ENCODE measurements at regions not wholly inside any gene's neighbourhood (a gene's known extent, or its start where the extent isn't known, plus 50 kb on each side); places are given as distances from the start of the nearest gene placed in this dataset.

DNA sequence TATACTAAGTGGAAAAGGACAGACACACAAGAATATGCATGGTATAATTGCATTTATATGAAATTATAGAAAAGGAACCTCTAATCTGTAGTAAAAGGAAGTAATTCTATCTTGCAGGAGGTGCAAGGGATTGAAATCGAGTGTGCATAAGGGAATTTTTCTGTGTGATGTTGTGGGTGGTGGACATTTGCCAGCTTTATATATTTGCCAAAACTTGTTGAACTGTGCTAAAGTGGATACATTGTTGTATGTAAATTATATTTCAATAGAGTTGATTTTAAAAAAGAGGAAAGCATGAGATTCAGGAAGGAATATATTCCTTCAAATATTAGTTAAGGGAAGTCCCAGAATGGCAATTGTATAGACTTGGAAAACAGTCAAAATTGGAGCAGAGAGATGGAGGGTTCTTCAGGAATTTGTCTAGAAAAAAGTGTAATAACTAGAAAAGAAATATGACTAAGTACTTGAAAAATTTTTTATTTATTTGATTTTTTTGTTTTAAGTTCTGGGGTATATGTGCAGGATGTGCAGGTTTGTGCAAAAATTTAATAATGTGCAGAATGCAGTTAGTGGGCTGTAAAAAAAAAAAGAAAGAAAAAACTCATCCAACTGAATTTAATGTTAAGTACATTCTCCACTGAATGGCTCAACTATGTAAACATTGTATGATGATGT lies 96.1 kb downstream of the ARL4A start:
- DNase-seq (ENCODE audit: low spot score): no peak

DNA sequence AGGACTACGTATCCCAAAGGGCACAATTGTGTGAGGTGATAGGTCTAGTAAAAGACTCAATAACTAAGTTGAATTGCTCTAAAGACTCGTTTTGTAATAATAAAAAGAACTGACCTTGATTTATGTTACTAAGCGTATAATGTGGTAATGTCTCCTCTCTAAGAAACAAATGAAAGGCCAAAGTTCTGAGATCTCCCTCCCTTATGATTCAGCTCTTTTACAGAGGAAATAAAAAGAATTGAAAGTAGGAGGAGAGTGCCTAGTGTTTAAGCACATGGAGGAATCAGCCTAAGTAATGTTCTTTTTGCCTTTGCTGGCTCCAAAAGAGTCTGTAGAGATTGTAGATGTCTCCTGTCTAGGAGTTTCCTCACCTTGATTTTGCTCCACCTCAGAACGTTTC lies 98.0 kb downstream of the ARL4A start:
- no peak for DNase-seq (ENCODE audit: low spot score)

DNA sequence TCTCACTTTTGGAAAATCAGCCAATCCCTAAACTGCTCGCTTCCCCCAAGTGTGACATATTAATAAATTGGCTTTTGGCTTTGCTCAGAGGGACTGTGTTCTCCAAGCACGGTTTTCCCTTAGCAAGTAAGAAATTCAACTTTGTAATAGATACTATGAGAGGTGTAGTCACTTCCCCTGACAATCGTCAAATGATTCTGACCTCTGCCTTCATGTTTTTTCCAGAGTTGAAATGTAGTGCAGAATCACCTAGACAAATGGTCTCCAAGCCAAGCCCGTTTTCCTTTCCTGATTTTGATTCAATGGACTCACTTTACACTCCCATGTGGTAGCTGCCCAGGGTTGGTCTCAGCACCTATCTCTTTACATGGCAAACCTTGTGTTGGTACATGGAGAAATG lies 99.1 kb downstream of the ARL4A start:
- DNase-seq (ENCODE audit: low spot score): no peak

DNA sequence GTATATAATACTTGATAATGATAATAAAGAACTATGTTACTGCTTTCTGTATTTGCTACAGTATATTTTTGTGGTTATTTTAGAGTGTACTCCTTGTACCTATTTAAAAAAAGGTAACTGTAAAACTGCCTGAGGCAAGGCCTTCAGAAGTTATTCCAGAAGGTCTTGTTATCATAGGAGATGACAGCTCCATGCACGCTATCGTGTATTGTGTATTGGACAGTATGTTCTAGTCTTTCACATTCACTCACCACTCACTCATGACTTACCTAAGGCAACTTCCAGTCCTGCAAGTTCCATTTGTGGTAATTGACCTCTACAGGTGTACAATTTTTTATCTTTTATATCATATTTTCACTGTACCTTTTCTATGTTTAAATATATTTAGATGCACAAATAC lies 100.7 kb downstream of the ARL4A start:
- DNase-seq (ENCODE audit: low spot score): no peak

DNA sequence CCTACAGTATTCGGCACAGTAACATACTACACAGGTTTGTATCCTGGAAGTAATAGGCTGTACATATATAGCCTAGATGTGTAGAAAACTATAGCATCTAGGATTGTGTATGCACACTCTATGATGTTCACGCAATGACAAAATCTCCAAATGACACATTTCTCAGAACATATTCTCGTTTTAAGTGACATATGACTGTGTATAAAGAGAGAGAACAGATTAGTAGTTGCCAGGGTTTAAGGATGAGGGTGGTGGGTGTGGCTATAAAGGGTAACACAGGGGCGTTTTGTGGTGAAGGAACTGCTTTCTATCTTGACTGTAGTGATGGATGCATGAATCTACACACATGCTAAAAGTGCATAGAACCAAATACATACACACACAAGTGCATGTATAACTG lies 101.2 kb downstream of the ARL4A start:
- no peak for DNase-seq (ENCODE audit: low spot score)

DNA sequence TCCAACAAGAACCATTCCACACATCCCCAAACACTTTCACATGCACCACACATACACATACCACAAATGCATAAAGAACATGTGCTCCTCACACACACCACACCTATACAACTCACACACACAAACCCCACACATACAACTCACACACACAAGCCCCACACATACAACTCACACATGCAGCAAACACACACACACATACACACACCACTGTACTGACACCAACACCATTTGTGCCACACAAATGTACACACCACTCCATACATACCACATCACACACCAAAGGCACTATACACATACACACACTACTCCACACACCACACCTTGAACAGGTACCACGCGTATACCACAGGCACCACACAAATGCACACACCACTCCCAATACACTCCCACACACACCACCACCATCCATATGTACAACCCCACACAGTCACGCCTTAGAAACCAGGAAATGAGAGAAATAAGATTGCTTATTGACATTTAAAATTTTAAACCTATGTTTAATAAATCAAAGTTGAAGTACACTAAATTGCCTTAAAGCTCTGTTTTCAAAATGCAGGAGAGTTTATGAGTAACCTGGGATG lies 107.4 kb downstream of the ARL4A start:
- DNase-seq (ENCODE audit: low spot score): no peak

DNA sequence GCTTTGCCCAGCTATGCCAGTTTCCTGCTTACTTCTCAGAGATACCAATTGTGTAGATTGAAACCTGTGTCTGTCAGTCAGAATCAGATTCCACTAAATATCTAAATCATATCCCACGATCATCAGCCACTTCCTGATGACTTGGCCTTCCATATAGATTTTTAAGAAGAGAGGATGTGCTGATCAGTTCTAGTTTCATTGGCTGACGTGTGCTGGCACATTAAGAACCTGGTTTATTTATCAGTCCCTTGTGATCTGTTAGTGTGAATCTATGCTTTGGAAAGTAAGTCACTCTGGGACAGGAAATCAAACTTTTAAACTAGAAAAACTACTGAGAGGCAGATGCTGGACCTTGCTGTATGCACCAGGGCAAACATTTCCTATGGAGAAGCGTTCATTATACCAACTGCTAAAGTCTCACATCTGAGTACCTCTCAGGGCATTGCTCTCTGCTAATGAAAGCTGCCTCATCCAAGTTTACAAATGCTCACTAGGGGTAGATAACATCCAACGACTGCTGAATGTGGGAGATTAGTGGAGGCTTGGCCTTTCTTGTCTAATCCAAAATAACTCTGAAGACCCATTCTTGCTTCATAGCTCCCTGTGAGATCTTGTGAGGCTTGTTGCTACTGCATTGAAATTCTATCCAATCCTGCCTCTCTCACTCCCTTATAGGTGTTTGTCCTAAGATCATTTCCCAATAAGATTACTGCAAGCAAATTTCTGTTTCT lies 109.1 kb downstream of the ARL4A start:
- no peak for DNase-seq (ENCODE audit: low spot score)

DNA sequence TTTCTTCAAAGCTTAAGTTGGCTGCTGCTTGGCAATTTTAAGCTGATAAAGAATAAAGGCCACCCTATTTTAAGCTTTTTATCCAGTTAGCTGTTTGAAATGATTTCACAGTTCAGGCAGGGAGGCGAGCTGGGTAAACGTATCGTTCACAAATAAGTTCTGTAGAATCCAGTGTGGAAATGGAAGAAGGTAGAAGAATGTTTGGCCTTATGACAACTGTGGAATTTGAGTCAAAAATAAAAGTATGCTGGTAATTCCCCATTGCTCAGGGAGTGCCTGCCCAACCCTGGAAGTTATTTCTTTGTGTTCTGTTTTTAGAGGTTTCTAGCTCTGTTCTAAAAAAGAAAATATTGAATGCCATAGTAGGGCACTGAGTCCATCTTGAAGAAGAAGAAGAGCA lies 113.1 kb downstream of the ARL4A start:
- no peak for DNase-seq (ENCODE audit: low spot score)

DNA sequence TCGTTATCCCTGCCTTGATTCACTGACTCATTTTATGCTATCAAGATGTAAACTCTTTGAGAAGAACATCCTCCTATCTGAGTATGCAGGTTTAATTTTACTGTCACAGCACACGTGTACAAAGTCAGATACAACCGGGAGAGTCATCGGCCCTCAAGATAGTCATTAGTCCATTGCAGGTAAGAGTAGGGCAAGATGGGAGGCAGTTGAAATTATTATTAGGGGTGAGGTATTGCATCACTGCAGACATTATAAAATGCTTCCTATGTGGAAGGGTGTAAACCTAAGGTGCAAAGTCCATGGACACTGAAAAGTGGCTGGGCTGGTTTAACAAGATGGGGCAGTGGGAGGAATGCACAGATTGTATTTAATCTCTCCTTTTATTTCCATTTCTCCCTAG lies 113.7 kb downstream of the ARL4A start:
- DNase-seq (ENCODE audit: low spot score): no peak

DNA sequence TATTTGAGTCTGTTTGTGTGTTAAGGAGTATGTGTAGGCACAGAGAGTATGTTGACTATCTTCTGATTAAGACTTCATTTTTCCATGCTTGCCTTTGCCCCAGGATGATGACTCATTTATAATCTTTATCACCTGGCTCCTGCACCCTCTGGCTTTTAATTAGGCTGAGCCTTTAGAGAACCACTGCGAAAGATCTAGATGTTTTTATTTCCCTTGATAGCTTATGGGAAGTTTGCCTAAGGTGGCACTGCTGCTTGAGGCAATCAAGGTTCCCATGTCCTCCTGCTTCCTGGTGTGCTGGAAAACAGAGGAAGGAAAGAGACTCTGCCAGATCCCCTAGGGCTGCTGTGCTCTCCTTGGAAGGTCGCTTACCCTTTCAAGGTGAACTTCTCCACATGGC lies 114.6 kb downstream of the ARL4A start:
- DNase-seq (ENCODE audit: low spot score): no peak

DNA sequence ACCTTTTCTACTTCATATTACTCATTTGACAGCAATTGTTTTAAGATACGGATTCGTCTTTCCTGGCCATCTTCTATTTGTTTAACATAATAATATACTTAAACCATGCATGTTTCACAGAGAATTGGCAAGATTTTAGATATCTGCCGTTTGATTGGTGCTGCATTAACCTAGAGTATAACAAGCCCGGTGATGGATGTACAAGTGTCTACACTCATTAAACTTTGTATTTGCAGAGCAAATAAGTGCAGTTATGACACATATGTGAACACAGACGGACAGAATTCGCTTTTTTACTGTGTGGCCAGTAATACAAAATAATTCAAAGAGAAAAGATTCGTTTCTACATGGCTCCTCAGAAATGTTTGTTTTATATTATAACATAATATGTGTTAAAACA lies 116.1 kb downstream of the ARL4A start:
- DNase-seq (ENCODE audit: low spot score): no peak

DNA sequence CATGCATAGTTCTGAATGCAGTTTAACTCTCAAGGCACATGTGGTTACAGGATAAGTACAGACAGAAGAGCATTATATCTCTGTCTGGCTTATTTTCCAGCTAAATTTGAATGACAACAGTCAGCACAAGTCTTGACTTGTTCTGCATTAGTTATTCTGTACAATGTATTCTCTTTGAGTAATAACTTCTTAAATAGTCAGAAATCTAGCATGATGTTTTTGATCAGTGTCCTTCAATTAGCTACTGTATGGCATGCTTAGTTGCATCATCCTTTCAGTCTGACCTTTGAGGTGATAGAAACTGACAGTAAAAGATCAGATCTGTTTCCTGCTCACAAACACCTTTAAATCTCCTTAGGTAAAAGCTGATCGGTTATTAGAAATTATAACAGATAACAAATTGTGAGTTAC lies 118.1 kb downstream of the ARL4A start:
- no peak for DNase-seq (ENCODE audit: low spot score)

DNA sequence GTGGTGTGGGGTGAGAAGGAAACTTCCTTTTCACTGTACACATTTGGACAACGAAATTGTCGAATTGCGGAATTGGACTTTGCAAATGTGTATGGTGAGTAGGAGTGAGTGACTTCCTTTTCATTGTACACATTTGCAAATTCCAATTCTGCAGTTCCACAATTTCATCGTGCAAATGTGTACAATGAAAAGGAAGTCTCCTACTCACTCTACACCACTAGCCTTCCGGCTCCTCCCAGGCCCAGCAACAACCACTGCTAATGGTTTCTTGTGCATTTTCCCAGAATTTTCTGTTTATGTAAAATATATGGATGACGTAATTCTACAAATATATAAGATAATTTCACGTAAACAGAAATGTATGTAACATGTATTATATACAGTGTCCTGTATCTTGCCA lies 118.5 kb downstream of the ARL4A start:
- no peak for DNase-seq (ENCODE audit: low spot score)

DNA sequence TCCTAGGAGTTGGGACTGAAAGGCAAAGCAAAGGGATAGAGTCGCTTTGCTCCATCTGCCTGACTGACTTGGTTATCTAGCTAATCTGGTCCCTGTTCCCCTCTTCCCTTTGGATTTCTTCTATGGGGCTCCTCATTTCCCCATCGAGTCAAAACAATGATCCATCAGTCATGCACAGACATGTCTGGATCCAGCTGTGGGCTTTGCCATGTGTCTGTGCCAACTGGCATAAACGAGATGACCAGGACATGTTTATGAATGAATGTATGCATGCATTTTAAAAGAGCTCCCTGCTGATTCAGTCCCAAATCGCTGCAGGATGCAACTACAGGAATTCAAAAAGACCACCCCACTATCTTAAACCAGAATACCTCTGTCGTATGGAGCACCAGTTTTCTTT lies 122.0 kb downstream of the ARL4A start:
- DNase-seq (ENCODE audit: low spot score): no peak

DNA sequence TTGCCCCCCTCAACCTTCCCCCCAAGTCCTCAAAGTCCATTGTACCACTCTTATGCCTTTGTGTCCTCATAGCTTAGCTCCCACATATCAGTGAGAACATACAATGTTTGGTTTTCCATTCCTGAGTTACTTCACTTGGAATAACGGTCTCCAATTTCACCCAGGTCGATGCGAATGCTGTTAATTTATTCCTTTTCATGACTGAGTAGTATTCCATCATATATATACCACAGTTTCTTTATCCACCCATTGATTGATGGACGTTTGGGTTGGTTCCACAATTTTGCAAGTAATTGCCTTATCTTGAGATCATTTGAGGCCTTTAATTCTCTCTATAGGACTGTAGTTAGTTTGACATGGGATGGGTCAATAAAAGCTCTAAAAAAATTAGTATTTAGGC lies 124.7 kb downstream of the ARL4A start:
- no peak for DNase-seq (ENCODE audit: low spot score)

DNA sequence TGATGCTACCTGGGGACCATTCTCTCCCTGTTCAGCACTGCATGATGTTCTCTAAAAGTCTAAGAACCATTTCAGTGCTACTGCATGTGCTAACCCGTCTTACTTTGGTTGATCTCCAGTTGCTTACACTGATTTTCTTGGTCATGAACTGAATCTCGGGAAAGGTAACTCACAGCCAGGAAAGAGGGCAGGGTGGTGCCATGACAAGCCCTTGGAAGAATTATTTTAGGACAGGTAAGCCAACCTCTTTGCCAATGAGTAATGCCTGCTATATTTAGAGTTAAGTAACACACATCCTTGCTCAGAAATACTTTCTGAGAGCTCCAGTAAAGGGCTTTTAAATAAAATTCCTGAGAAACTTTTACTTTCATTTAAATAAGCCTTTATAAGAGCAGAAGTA lies 126.7 kb downstream of the ARL4A start:
- no peak for DNase-seq (ENCODE audit: low spot score)

DNA sequence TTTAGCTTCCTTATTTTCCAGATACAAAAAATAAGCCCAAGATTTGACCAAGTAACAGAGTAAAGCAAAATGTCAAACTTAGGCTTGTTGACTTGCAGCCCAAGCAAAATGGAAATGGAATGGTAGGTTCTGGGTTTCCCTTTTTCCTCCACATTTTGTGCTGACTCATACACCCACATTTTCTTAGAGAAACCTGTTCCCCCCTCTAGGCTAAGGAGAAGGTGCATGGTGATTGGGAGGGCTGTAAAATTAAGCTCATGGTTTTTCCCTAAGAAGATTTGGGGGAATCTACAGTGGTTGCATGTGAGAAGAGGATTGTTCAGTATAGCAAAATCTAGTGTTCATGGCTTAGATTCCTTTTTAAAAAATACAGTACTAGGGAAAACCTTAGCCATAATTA lies 127.4 kb downstream of the ARL4A start:
- no peak for DNase-seq (ENCODE audit: low spot score)

DNA sequence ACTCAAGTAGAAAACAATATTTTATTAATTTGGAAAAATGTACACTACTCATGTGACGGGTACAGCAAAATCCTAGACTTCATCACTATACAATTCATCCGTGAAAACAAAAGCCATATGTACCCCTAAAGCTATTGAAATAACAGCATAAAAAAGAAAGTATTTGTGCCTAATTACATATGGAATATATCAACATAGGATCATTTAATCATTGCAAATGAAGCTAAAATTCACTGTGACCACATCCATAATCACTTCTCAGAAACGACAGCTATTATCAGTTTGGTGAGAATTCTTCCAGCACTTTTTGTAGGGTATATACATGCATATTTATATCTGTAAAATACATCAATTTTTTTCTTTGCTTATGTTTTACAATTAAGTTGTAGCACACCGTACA lies 128.0 kb downstream of the ARL4A start:
- no peak for DNase-seq (ENCODE audit: low spot score)

DNA sequence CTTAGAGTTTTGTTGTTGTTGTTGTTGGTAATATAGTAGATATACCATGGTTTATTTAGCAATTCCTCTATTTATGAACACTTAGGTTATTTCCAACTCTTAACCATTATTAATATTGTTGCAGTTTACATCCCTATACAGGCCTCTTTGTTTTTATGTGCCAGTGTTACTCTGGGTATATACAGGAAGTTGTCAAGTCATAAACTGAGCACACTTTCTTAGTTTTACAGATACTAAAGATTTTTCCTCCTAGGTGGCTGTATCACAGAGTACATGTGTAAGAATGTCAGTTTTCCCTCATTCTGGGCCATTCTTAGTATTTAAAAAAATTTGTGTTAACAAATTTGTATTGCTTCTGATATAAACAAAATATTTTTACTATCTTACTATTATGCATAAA lies 128.4 kb downstream of the ARL4A start:
- DNase-seq (ENCODE audit: low spot score): no peak

DNA sequence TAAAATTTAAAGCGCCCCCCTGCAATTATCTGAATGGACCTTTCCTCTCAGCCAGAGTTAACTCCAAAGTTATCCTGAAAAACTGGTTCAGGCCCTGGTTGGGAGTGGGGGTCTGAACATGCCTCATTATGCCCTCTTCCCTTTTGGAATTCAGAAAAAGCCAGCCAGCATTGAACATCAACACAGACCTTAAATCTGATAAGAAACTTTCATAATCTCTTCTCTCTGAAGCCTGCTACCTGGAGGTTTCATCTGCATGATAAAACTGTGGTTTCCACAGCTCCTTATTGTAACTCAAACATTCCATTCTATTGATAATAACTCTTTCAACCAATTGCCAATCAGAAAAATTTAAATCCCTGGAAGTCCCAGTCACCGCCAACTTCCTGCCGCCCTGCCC lies 133.3 kb downstream of the ARL4A start:
- no peak for DNase-seq (ENCODE audit: low spot score)

DNA sequence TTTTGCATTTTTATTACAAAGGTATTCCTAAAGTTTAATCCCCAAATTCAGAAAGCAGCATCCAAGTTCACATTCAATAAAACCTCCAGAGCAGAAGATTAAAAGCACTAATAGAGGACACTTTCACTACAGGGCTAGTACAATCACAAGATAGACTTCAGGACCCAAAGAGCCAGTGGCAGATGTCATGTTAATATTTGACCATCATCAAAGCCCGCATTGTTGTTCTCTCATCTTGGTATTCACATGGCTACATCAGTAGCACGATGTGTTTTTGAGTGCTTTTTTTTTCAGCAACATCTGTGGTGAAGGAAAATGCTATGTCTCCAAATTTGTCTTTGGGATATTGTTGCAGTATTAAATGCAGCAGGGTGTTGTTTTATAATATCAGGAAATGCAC lies 134.3 kb downstream of the ARL4A start:
- no peak for DNase-seq (ENCODE audit: low spot score)

DNA sequence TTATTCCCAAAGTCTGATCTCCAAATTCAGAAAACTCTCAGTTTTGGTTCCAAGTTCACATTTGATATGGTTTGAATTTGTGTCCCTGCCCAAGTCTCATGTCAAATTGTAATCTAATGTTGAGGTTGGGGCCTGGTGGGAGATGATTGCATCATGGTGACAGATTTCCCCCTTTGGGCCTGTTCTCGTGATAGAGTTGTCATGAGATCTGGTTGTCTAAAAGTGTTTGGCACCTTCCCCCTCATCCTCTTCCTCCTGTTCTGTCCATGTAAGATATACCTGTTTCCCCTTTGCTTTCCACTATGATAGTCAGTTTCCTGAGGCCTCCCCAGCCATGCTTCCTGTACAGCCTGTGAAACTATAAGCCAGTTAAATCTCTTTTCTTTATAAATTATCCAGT lies 138.6 kb downstream of the ARL4A start:
- DNase-seq (ENCODE audit: low spot score): no peak

DNA sequence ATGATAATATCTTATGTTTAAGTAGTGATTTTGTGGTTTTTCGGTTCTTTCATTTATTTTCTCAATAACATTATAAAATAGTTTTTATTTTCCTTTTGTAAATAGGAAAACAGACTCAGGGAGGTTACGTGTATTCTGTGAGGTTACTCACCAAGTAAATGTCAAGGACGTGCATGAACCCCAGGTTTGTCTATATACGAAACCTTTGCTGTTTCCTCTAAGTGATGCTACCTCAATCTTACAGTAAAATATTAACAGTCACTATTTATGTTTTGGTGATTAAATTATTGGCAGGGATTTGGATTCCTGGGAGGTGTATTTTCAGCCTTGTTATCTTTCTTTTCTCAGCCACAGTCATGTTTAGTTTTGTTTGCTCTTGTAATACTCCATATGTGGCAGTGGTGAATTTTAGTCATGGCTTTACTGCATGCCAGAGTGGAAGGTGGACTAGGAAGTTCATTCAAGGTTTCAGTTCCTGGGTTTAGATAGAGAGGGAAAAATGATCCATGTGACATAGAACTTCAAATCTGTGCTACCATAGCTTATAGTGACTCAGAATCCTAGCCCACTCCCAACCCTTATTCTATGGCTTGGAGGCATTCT lies 139.9 kb downstream of the ARL4A start:
- DNase-seq (ENCODE audit: low spot score): no peak
